ENCODE measurements at regions not wholly inside any gene's neighbourhood (a gene's known extent, or its start where the extent isn't known, plus 50 kb on each side); places are given as distances from the start of the nearest gene placed in this dataset.

DNA sequence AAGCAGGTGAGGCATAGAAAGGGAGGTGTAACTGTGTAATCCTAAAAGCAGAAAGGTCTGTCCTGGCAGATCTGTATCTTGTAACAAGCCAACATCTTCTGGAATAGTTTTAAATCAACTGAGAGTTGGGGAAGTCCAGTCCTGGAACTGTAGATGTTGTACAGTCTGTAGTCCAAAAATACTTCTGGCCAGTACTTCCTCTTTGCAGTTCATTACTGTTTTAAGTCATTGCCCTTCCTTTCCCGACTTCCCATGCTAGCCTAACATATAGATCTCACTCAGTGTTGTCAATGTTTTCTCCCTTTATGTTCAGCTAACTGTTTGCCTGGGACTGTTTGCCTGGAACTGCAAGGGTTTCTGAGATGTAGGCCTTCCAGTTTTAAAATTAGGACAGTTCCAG, 168.5 kb upstream of the ISL1 start:
- dilution Hi-C loops (cut with MboI; ENCODE audit: extremely low pct_ligation_motif_present, low sequenced_read_pairs): no loop called here
- no TSS peak for BruUV-seq (replicated peaks)
- CTCF ChIA-PET: no interaction called here

More for the DNA sequence above, 168.5 kb upstream of the ISL1 start:
- no peaks in the 10 kb centered on the region for H3K9me1 ChIP-seq (replicated peaks; ENCODE audit: control insufficient read depth, extremely low read depth, insufficient read depth, low read length)
- intact Hi-C loops (cut with micrococcal nuclease): no loop called here
- H3K9ac ChIP-seq (replicated peaks; ENCODE audit: extremely low read depth, insufficient read depth, low read length): no peak overlapping the region
- DNase-seq (ENCODE audit: low read depth, low spot score) (no peak), FAIRE-seq (no peak)
- POLR2A ChIA-PET: no interaction called here
- TF ChIP-seq GATA2 (IDR thresholded peaks at IDR 0.05; ENCODE audit: insufficient read depth, insufficient read length, low read depth, low read length): no peak
- TF ChIP-seq POLR2A (IDR thresholded peaks at IDR 0.05; ENCODE audit: low read depth, low read length): no peak
- TF ChIP-seq JUN (IDR thresholded peaks at IDR 0.05; ENCODE audit: borderline replicate concordance, insufficient read depth, insufficient read length, low read depth): no peak
- no peak for TF ChIP-seq MYC (IDR thresholded peaks at IDR 0.05; ENCODE audit: low read depth, low read length)
- no peak for TF ChIP-seq EZH2 (IDR thresholded peaks at IDR 0.05; ENCODE audit: borderline replicate concordance, low read depth, low read length, severe bottlenecking)
- no peak for TF ChIP-seq MAX (IDR thresholded peaks at IDR 0.05; ENCODE audit: insufficient read depth, insufficient read length)
- TF ChIP-seq, protein P1, sequence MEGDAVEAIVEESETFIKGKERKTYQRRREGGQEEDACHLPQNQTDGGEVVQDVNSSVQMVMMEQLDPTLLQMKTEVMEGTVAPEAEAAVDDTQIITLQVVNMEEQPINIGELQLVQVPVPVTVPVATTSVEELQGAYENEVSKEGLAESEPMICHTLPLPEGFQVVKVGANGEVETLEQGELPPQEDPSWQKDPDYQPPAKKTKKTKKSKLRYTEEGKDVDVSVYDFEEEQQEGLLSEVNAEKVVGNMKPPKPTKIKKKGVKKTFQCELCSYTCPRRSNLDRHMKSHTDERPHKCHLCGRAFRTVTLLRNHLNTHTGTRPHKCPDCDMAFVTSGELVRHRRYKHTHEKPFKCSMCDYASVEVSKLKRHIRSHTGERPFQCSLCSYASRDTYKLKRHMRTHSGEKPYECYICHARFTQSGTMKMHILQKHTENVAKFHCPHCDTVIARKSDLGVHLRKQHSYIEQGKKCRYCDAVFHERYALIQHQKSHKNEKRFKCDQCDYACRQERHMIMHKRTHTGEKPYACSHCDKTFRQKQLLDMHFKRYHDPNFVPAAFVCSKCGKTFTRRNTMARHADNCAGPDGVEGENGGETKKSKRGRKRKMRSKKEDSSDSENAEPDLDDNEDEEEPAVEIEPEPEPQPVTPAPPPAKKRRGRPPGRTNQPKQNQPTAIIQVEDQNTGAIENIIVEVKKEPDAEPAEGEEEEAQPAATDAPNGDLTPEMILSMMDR (IDR thresholded peaks at IDR 0.05; ENCODE audit: extremely low read depth in 1 of 2, insufficient read depth in 1 of 2, low read depth in 1 of 2, low read length in 2 of 2): no peak
- TF ChIP-seq FOS (IDR thresholded peaks at IDR 0.05; ENCODE audit: borderline replicate concordance, insufficient read depth, low read length): no peak
- TF ChIP-seq POLR2AphosphoS5 (IDR thresholded peaks at IDR 0.05; ENCODE audit: insufficient read depth, low read depth, low read length): no peak
- no peaks in the 10 kb centered on the region for H3K4me1 ChIP-seq (ENCODE audit: control insufficient read depth, extremely low read depth, insufficient read depth, low read length)
- H3K36me3 ChIP-seq (ENCODE audit: control insufficient read depth in 2 of 2, extremely low read depth in 1 of 2, insufficient read depth in 2 of 2, low read length in 2 of 2): no peaks in the 10 kb centered on the region
- no peak overlapping the region for H3K4me2 ChIP-seq (ENCODE audit: insufficient read depth, low read length)
- H3K79me2 ChIP-seq (ENCODE audit: control insufficient read depth, insufficient read depth, low read length): no peaks in the 10 kb centered on the region
- no peaks in the 10 kb centered on the region for H3K27me3 ChIP-seq (ENCODE audit: control insufficient read depth in 2 of 2, insufficient read depth in 2 of 2, low read length in 2 of 2)
- H4K20me1 ChIP-seq (replicated peaks; ENCODE audit: control insufficient read depth, extremely low read depth, insufficient read depth, low read length): no peaks in the 10 kb centered on the region
- no peak overlapping the region for H2AFZ ChIP-seq (ENCODE audit: low read depth, low read length)
- no peaks in the 10 kb centered on the region for H3K9me3 ChIP-seq (replicated peaks; ENCODE audit: control insufficient read depth, insufficient read depth, low read length)
- no peak overlapping the region for H3K4me3 ChIP-seq (replicated peaks in 1 of 3; ENCODE audit: insufficient read depth in 1 of 3, low read depth in 1 of 3, low read length in 3 of 3)
- no peak overlapping the region for H3K27ac ChIP-seq (ENCODE audit: insufficient read depth, low read depth, low read length)

All from endothelial cell of umbilical vein (primary cell).